Adipocyte (in vitro differentiated cells): ENCODE measurements at regions not wholly inside any gene's neighbourhood (a gene's known extent, or its start where the extent isn't known, plus 50 kb on each side); places are given as distances from the start of the nearest gene placed in this dataset.
"Not testable (repeated sequence)": the region's sequence is repeated elsewhere in the genome, so short reads cannot be mapped to it uniquely, and the experiment has no call there.

Source experiments
- DNase-seq: peaks from one replicate; pipeline ENCODE4 v3.0.0-alpha.2; 2015; ENCODE audit warnings: low read depth
- H3K27me3 ChIP-seq: replicated peaks from 2 replicates; pipeline ENCODE4 v1.7.0; 2013; ENCODE audit warnings: mild to moderate bottlenecking, low read length, moderate library complexity; ENCODE audit not compliant: control insufficient read depth, insufficient read depth
- H3K36me3 ChIP-seq: 2 replicates; pipeline ENCODE4 v1.7.0; 2013; ENCODE audit warnings: low read length, mild to moderate bottlenecking, moderate library complexity; ENCODE audit not compliant: control insufficient read depth, insufficient read depth, severe bottlenecking
- H3K4me1 ChIP-seq: 2 replicates; pipeline ENCODE4 v1.7.0; 2013; ENCODE audit warnings: mild to moderate bottlenecking, low read length, moderate library complexity; ENCODE audit not compliant: control insufficient read depth, insufficient read depth
- H3K4me3 ChIP-seq: 2 replicates; pipeline ENCODE4 v1.7.0; 2013; ENCODE audit warnings: mild to moderate bottlenecking, low read length, moderate library complexity
- H3K9ac ChIP-seq: 2 replicates; pipeline ENCODE4 v1.7.0; 2013; ENCODE audit warnings: mild to moderate bottlenecking, low read length, moderate library complexity
- H3K9me3 ChIP-seq: 2 replicates; pipeline ENCODE4 v1.7.0; 2013; ENCODE audit warnings: mild to moderate bottlenecking, low read length, moderate library complexity; ENCODE audit not compliant: control insufficient read depth

DNA sequence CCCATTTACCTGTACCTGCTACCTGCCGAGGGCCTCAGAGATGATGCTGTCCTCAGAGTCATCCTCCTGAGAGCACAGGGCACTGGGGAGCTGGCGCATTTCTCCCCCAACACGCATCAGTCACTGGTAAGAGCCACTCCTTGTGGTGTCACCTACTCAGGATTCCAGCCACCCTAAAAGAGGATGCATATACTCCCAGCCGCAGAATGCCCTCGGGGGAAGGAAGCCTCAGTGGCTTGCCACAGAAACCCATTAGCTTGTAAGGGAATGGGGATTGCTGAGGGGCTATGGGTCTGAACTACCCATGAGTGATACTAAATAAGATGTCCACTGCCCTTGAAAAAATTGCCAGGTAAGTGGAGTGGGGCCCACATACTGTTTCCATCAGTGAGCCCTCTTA lies 279.2 kb downstream of the WDR11 start:
- no peak for DNase-seq
- H3K36me3 ChIP-seq: no peaks in the 10 kb centered on the region

DNA sequence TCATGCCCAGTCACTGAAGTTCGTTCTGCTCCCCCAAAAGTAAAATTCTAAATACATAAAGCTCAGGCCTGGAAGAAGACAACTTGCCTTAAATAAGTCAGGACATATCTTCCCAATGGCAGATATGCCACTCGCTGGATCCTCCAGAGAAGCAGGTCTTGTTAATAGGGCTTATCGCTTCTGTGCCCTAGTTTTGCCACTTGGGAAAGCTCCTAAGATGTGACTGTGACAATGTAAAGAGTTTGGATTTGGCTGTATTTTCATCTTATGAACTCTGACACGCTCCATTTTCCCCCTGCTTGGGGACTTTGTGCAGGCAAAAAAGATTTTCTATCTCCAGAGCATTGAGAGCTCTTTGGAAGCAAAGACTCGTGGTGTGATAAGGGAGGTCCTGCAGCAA lies 279.9 kb downstream of the WDR11 start:
- Histone ChIP-seq H3K4me3 (no peak overlapping the region), H3K36me3 (no peaks in the 10 kb centered on the region), H3K4me1 (no peaks in the 10 kb centered on the region), H3K27me3 (peaks cover 7% of the 10 kb centered on the region), H3K9ac (no peak overlapping the region), H3K9me3 (peaks cover 3% of the 10 kb centered on the region)
- DNase-seq: no peak

More for the DNA sequence above, 279.2 kb downstream of the WDR11 start:
- peaks cover 7% of the 10 kb centered on the region for H3K27me3 ChIP-seq
- no peak overlapping the region for H3K9ac ChIP-seq
- H3K4me1 ChIP-seq: no peaks in the 10 kb centered on the region
- H3K4me3 ChIP-seq: no peak overlapping the region
- H3K9me3 ChIP-seq: peaks cover 3% of the 10 kb centered on the region

DNA sequence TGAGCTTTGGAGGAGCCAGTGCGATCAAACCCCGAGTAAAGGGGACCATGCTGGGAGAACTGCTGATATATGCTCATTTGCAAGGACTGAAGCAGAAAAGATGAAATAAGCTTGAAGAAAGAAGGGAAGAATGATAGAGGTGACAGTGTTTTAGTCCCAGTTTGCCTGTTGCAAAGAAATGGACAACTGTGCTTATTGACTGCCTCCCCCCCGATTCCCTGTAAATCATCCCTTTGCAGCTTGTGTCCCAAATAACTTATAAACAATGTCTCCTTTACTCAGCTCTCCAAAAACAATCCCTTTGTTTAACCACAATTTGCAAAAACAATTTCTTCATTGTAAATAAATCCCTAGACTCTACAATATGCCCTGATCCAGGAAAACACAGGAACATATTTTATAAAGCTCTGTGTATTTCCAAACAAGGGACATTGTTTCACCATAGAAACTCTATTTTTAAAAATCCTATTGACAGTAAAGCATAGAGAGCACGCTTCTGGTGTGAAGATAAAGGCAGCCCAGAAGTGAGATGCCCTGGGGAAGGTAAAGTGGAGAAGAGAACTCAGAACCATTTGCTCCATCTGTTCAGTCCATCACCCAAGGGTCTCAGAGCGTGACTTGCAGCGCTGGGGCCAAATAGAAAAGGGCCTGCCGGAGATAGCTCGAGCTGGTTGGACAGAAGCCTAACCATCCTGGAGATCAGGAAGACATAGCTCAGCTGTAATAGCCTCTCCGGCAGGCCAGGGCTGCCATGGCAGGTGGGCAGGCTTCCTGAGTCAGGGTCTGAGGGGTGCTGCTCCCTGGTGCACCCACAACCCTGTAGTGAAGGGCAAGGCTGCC lies 280.5 kb downstream of the WDR11 start:
- peaks cover 7% of the 10 kb centered on the region for H3K27me3 ChIP-seq
- H3K9me3 ChIP-seq: peaks cover 3% of the 10 kb centered on the region
- H3K4me1 ChIP-seq: no peaks in the 10 kb centered on the region
- no peaks in the 10 kb centered on the region for H3K36me3 ChIP-seq
- DNase-seq: no peak
- no peak overlapping the region for H3K4me3 ChIP-seq
- no peak overlapping the region for H3K9ac ChIP-seq

- no peaks in the 10 kb centered on the region for H3K36me3 ChIP-seq
- H3K4me3 ChIP-seq: no peak overlapping the region
- H3K4me1 ChIP-seq: no peaks in the 10 kb centered on the region
- H3K9ac ChIP-seq: no peak overlapping the region
- no peak for DNase-seq
- H3K9me3 ChIP-seq: peaks cover 2% of the 10 kb centered on the region
- peaks cover 7% of the 10 kb centered on the region for H3K27me3 ChIP-seq
Measured at GRCh38 chr10:121132273-121132672, 281.1 kb downstream of the WDR11 start.

GRCh38 chr10:121133901-121134300 lies 282.7 kb downstream of the WDR11 start:
- Histone ChIP-seq H3K36me3 (no peaks in the 10 kb centered on the region), H3K4me1 (no peaks in the 10 kb centered on the region), H3K27me3 (peaks cover 7% of the 10 kb centered on the region), H3K9me3 (no peaks in the 10 kb centered on the region), H3K4me3 (no peak overlapping the region), H3K9ac (no peak overlapping the region)
- no peak for DNase-seq

DNA sequence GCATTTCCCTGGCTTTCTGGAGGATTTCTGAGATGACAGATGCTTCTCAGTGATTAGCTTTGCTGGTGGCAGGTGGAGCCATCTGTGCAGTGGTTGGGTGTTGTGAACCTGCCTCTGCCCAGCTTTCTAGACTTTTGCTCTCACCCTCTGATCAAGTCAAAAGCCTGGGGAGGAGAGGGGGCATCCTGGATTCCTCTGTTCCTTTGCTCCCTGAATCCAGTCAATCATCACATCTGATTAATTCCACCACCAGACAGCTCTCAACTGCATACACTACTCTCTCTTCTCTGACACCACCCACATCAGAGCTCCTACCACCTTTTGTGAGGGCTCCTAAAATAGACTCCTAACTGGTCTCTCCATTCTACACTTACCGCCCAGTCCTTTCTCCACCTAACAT lies 283.5 kb downstream of the WDR11 start:
- Histone ChIP-seq H3K36me3 (no peaks in the 10 kb centered on the region), H3K4me1 (no peaks in the 10 kb centered on the region), H3K27me3 (peaks cover 7% of the 10 kb centered on the region), H3K9ac (no peak overlapping the region), H3K9me3 (no peaks in the 10 kb centered on the region), H3K4me3 (no peak overlapping the region)
- DNase-seq: no peak

DNA sequence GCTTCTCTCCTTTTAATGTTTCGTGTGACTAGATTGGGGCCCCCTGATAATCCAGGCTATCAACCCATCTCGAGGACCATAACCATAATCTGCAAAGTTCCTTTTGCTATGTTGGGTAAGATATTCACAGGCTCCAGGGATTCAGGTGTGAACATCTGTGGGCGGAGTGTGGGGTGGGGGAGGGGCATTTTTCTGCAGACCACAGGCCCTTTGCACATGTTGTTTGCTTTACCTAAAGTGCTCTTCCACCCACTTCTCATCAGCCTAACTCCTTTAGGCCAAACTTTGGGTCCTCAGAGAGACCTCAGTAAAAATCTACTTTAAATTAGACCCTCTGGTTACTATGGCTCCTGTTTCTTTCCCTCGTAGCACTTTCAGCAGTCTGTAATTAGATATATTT lies 284.4 kb downstream of the WDR11 start:
- DNase-seq: no peak
- no peak overlapping the region for H3K9ac ChIP-seq
- H3K36me3 ChIP-seq: no peaks in the 10 kb centered on the region
- H3K4me1 ChIP-seq: peaks cover 3% of the 10 kb centered on the region
- H3K9me3 ChIP-seq: no peaks in the 10 kb centered on the region
- peaks cover 7% of the 10 kb centered on the region for H3K27me3 ChIP-seq
- H3K4me3 ChIP-seq: no peak overlapping the region

DNA sequence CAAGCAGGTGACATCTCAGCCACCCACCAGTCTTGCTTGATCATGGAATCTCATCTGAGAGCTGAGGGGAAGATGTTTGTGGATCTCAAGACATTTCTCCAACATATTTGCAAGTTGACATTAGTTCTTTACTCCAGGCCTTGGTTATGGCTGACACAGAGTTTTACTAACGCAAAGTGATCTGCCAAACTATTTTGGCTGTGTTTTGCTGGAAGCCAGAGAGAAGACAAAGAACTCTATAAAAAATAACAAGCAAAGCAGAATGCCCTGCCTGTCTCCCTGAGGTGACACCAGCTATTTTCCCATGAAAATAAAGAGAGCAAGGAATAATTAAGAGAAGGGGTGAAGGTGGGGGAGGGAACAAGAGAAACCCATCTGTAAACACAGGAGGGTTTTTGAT lies 286.4 kb downstream of the WDR11 start:
- Histone ChIP-seq H3K27me3 (peaks cover 7% of the 10 kb centered on the region), H3K36me3 (no peaks in the 10 kb centered on the region), H3K9ac (no peak overlapping the region), H3K4me3 (no peak overlapping the region), H3K4me1 (peaks cover 4% of the 10 kb centered on the region), H3K9me3 (no peaks in the 10 kb centered on the region)
- no peak for DNase-seq

- peaks cover 4% of the 10 kb centered on the region for H3K4me1 ChIP-seq
- DNase-seq: no peak
- H3K9me3 ChIP-seq: no peaks in the 10 kb centered on the region
- H3K36me3 ChIP-seq: no peaks in the 10 kb centered on the region
- peaks cover 7% of the 10 kb centered on the region for H3K27me3 ChIP-seq
- H3K4me3 ChIP-seq: no peak overlapping the region
- H3K9ac ChIP-seq: no peak overlapping the region
Measured at GRCh38 chr10:121138112-121138860, 287.1 kb downstream of the WDR11 start.

DNA sequence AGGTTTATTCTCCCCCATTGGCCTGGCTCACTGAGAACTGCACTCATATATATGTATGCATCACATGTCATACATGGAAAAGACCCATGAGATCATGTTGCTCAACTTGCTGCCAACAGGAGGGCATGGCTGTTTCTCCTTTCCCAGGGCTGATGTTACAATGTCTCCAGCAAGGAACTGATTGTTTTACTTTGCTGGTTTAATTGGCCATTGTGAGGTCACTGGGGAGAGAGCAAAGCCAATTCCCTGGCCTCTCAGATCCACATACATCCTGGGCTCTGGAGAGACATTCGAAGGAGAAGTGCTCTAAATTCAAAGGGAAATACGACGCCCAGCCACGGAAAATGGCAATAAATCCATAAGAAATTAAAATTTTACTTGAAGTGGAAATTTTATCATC lies 287.8 kb downstream of the WDR11 start:
- DNase-seq: no peak
- Histone ChIP-seq H3K4me3 (no peak overlapping the region), H3K9me3 (peaks cover under 1% of the 10 kb centered on the region)

DNA sequence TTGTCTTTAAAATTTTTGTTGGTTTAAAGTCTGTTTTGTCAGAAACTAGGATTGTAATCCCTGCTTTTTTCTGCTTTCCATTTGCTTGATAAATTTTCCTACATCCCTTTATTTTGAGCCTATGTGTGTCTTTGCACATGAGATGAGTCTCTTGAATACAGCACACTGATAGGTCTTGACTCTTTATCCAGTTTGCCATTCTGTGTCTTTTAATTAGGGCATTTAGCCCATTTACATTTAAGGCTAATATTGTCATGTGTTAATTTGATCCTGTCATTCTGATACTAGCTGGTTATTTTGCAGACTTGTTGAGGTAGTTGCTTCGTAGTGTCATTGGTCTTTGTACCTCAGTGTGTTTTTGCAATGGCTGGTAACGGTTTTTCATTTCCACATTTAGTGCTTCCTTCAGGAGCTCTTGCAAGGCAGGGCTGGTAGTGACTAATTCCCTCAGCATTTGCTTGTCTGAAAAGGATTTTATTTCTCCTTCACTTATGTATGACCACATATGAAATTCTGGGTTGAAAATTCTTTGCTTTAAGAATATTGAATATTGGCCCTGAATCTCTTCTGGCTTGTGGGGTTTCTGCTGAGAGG lies 294.7 kb downstream of the WDR11 start:
- not testable (repeated sequence) for H3K27me3 ChIP-seq, H3K4me3 ChIP-seq, H3K9ac ChIP-seq, H3K36me3 ChIP-seq, DNase-seq, H3K4me1 ChIP-seq
- H3K9me3 ChIP-seq: peaks cover 22% of the 10 kb centered on the region

More for the DNA sequence above, 287.8 kb downstream of the WDR11 start:
- Histone ChIP-seq H3K27me3 (peaks cover 6% of the 10 kb centered on the region), H3K36me3 (no peaks in the 10 kb centered on the region), H3K4me1 (peaks cover 4% of the 10 kb centered on the region), H3K9ac (no peak overlapping the region)
